ENCODE measurements at regions not wholly inside any gene's neighbourhood (a gene's known extent, or its start where the extent isn't known, plus 50 kb on each side); places are given as distances from the start of the nearest gene placed in this dataset.

DNA sequence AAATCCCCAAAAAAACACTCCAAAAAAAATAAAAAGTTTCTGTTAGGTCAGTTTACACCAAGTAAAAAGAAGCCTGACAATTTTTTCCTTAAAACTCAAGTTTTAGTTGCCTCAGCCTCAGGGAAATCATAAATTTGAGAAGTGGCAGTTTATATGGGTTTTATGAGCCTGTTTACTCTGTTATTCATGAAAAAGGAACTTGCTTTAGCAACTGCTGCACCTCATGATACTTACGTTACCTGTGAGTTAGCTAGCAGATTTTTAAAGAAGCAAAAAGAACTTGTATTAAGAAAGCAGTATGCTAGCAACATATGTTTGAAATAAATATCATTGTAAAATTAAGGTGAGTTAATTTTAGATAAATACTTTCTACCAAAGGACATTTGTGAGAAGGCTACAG is 1264.5 kb upstream of the PHF14 start:
- Histone ChIP-seq H3F3A (ENCODE audit: insufficient read depth, low read length) (no peaks in the 10 kb centered on the region), H4K20me1 (ENCODE audit: insufficient read depth, low read length) (no peaks in the 10 kb centered on the region), H3K9ac (ENCODE audit: low read length) (no peak overlapping the region), H2AFZ (ENCODE audit: low read length) (no peak overlapping the region), H3K9me2 (ENCODE audit: low read depth, low read length) (no peaks in the 10 kb centered on the region), H3K4me1 (ENCODE audit: insufficient read depth, low read length, severe bottlenecking) (peaks cover 10% of the 10 kb centered on the region), H3K4me3 (ENCODE audit: low read depth, low read length, poor library complexity, severe bottlenecking) (no peak overlapping the region), H3K36me3 (ENCODE audit: insufficient read depth, low read length) (no peaks in the 10 kb centered on the region), H3K9me3 (ENCODE audit: low read length) (no peaks in the 10 kb centered on the region), H3K79me2 (ENCODE audit: insufficient read depth, low read length) (no peaks in the 10 kb centered on the region), H3K27ac (ENCODE audit: low read depth, low read length, poor library complexity, severe bottlenecking) (no peak overlapping the region), H3K27me3 (ENCODE audit: insufficient read depth, low read length) (no peaks in the 10 kb centered on the region), H3K4me2 (ENCODE audit: low read length) (no peak overlapping the region)
- no peak for TF ChIP-seq EZH2 (IDR thresholded peaks at IDR 0.05; ENCODE audit: borderline replicate concordance, low read length)
- TF ChIP-seq CTCF (IDR thresholded peaks at IDR 0.05; ENCODE audit: low read length): no peak

GRCh38 chr7:9711259-9711918 is 1262.3 kb upstream of the PHF14 start:
- Histone ChIP-seq H3K4me1 (ENCODE audit: insufficient read depth, low read length, severe bottlenecking) (peaks cover 10% of the 10 kb centered on the region), H3K4me3 (ENCODE audit: low read depth, low read length, poor library complexity, severe bottlenecking) (no peak overlapping the region), H3F3A (ENCODE audit: insufficient read depth, low read length) (no peaks in the 10 kb centered on the region), H3K9me2 (ENCODE audit: low read depth, low read length) (no peaks in the 10 kb centered on the region), H4K20me1 (ENCODE audit: insufficient read depth, low read length) (no peaks in the 10 kb centered on the region), H3K36me3 (ENCODE audit: insufficient read depth, low read length) (no peaks in the 10 kb centered on the region), H2AFZ (ENCODE audit: low read length) (no peak overlapping the region), H3K79me2 (ENCODE audit: insufficient read depth, low read length) (no peaks in the 10 kb centered on the region), H3K9me3 (ENCODE audit: low read length) (no peaks in the 10 kb centered on the region), H3K4me2 (ENCODE audit: low read length) (no peak overlapping the region), H3K27ac (ENCODE audit: low read depth, low read length, poor library complexity, severe bottlenecking) (no peak overlapping the region), H3K9ac (ENCODE audit: low read length) (no peak overlapping the region), H3K27me3 (ENCODE audit: insufficient read depth, low read length) (no peaks in the 10 kb centered on the region)
- TF ChIP-seq CTCF (IDR thresholded peaks at IDR 0.05; ENCODE audit: low read length) (no peak), EZH2 (IDR thresholded peaks at IDR 0.05; ENCODE audit: borderline replicate concordance, low read length) (no peak)

DNA sequence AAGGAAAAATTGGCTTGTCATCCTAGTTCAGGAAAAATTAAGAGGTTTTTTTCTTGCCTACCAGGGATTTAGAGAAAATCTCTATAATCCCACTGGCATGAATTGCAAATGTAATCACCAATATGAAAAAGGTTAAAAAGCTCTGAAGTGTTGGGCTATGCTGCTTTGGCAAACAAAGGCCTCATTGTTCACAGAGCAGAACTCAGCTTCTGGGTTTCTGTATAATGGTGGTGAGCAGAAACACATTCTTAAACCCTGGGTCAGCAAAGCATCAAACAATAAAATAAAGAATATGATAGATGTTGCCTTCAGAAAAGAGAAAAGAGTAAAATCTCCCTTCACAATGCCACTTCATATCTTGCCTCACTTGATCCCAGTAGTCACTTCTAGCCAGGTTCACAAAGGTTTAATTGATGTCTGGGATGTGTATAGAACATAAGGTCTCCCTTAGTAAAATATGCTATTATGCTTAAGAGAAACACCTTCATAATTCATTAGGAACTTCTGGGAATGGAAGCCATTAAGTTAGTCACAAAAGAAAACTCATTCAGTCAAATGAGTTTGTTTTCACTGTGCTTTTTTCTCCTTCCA is 1255.5 kb upstream of the PHF14 start:
- TF ChIP-seq EZH2 (IDR thresholded peaks at IDR 0.05; ENCODE audit: borderline replicate concordance, low read length) (no peak), CTCF (IDR thresholded peaks at IDR 0.05; ENCODE audit: low read length) (no peak)
- H3K27ac ChIP-seq (ENCODE audit: low read depth, low read length, poor library complexity, severe bottlenecking): no peak overlapping the region
- H2AFZ ChIP-seq (ENCODE audit: low read length): no peak overlapping the region

More for the DNA sequence above, 1255.5 kb upstream of the PHF14 start:
- Histone ChIP-seq H3K4me1 (ENCODE audit: insufficient read depth, low read length, severe bottlenecking) (peaks cover 28% of the 10 kb centered on the region), H3K9me3 (ENCODE audit: low read length) (no peaks in the 10 kb centered on the region), H3K9me2 (ENCODE audit: low read depth, low read length) (no peaks in the 10 kb centered on the region), H3F3A (ENCODE audit: insufficient read depth, low read length) (no peaks in the 10 kb centered on the region), H4K20me1 (ENCODE audit: insufficient read depth, low read length) (no peaks in the 10 kb centered on the region), H3K4me3 (ENCODE audit: low read depth, low read length, poor library complexity, severe bottlenecking) (no peak overlapping the region), H3K27me3 (ENCODE audit: insufficient read depth, low read length) (no peaks in the 10 kb centered on the region), H3K9ac (ENCODE audit: low read length) (no peak overlapping the region), H3K4me2 (ENCODE audit: low read length) (no peak overlapping the region), H3K36me3 (ENCODE audit: insufficient read depth, low read length) (no peaks in the 10 kb centered on the region), H3K79me2 (ENCODE audit: insufficient read depth, low read length) (no peaks in the 10 kb centered on the region)

All from OCI-LY1 (cell line).